HUDEP-2 (cell line): ENCODE measurements at regions not wholly inside any gene's neighbourhood (a gene's known extent, or its start where the extent isn't known, plus 50 kb on each side); places are given as distances from the start of the nearest gene placed in this dataset.

ENCODE experiments used
- DNase-seq, 76 experiments: peaks; one replicate each; lab custom pipeline; 2025; ENCODE audit not compliant: unreplicated experiment in 76 of 76; lab: John Stamatoyannopoulos, UW

GRCh38 chr14:29197557-29197956, 431.0 kb downstream of the FOXG1 start:
- no peak for DNase-seq

- DNase-seq, result no peak
These were observed 439.1 kb downstream of the FOXG1 start for GRCh38 chr14:29205658-29206057.

- DNase-seq, result no peak
These were observed 449.3 kb downstream of the FOXG1 start for GRCh38 chr14:29215853-29216252.

- no peak for DNase-seq
These were observed 450.0 kb downstream of the FOXG1 start for GRCh38 chr14:29216268-29217232.

GRCh38 chr14:29217813-29218450, 451.3 kb downstream of the FOXG1 start:
- no peak for DNase-seq

GRCh38 chr14:29220072-29220471, 453.5 kb downstream of the FOXG1 start:
- DNase-seq, result no peak

GRCh38 chr14:29220566-29220965, 454.0 kb downstream of the FOXG1 start:
- DNase-seq, result no peak

- DNase-seq, result no peak
These were observed 455.4 kb downstream of the FOXG1 start for GRCh38 chr14:29222006-29222405.

GRCh38 chr14:29222671-29223268, 456.2 kb downstream of the FOXG1 start:
- no peak for DNase-seq

- DNase-seq, result no peak
These were observed 457.4 kb downstream of the FOXG1 start for GRCh38 chr14:29223947-29224346.

GRCh38 chr14:29227631-29228030, 461.0 kb downstream of the FOXG1 start:
- DNase-seq, result no peak

GRCh38 chr14:29232153-29232552, 465.6 kb downstream of the FOXG1 start:
- no peak for DNase-seq

- DNase-seq, result no peak
These were observed 466.1 kb downstream of the FOXG1 start for GRCh38 chr14:29232711-29233110.

- DNase-seq, result no peak
These were observed 466.6 kb downstream of the FOXG1 start for GRCh38 chr14:29233188-29233587.

GRCh38 chr14:29235991-29236390, 469.4 kb downstream of the FOXG1 start:
- no peak for DNase-seq

GRCh38 chr14:29236401-29236800, 469.8 kb downstream of the FOXG1 start:
- DNase-seq, result no peak

GRCh38 chr14:29236848-29237247, 470.3 kb downstream of the FOXG1 start:
- no peak for DNase-seq

- no peak for DNase-seq
These were observed 473.5 kb downstream of the FOXG1 start for GRCh38 chr14:29240066-29240465.

GRCh38 chr14:29242755-29243754, 476.5 kb downstream of the FOXG1 start:
- no peak for DNase-seq

GRCh38 chr14:29255692-29256091, 489.1 kb downstream of the FOXG1 start:
- no peak for DNase-seq
